ENCODE measurements at regions not wholly inside any gene's neighbourhood (a gene's known extent, or its start where the extent isn't known, plus 50 kb on each side); places are given as distances from the start of the nearest gene placed in this dataset.

- Histone ChIP-seq H3K36me3 (ENCODE audit: low read depth) (no peaks in the 10 kb centered on the region), H3K4me3 (no peak overlapping the region), H3K27me3 (ENCODE audit: insufficient read depth, low read depth) (peaks cover 43% of the 10 kb centered on the region), H3K4me2 (no peak overlapping the region), H3K27ac (no peak overlapping the region), H2AFZ (no peak overlapping the region), H3F3A (ENCODE audit: insufficient read depth, low read depth) (no peaks in the 10 kb centered on the region), H3K9me2 (ENCODE audit: insufficient read depth) (no peaks in the 10 kb centered on the region), H3K4me1 (replicated peaks; ENCODE audit: insufficient read depth) (no peaks in the 10 kb centered on the region), H3K79me2 (ENCODE audit: low read depth) (no peaks in the 10 kb centered on the region), H3K9me3 (ENCODE audit: insufficient read depth, low read depth) (peaks cover 4% of the 10 kb centered on the region; the same call in 1 of the 2 replicates), H4K20me1 (ENCODE audit: insufficient read depth) (no peaks in the 10 kb centered on the region)
- no TSS peak for BruUV-seq (replicated peaks)
- CTCF ChIA-PET = no interaction called here
- no peak for TF ChIP-seq EZH2 (IDR thresholded peaks at IDR 0.05; ENCODE audit: low read depth)
- TF ChIP-seq CTCF (conservative IDR thresholded peaks at IDR 0.05) = no peak
- DNase-seq = no peak
- POLR2A ChIA-PET (ENCODE audit: unreplicated experiment) = no interaction called here
- intact Hi-C loops (cut with micrococcal nuclease; ENCODE audit: unreplicated experiment) = no loop called here
Observed at GRCh38 chr17:77875051-77875780, 83.3 kb upstream of the TNRC6C start.

GRCh38 chr17:77875881-77876509, 82.5 kb upstream of the TNRC6C start:
- Histone ChIP-seq H3K27me3 (ENCODE audit: insufficient read depth, low read depth) (peaks cover 41% of the 10 kb centered on the region), H3K4me1 (replicated peaks; ENCODE audit: insufficient read depth) (no peaks in the 10 kb centered on the region), H3K4me2 (no peak overlapping the region), H3F3A (ENCODE audit: insufficient read depth, low read depth) (no peaks in the 10 kb centered on the region), H3K27ac (no peak overlapping the region), H3K9me3 (ENCODE audit: insufficient read depth, low read depth) (peaks cover 4% of the 10 kb centered on the region; the same call in 1 of the 2 replicates), H3K4me3 (no peak overlapping the region), H4K20me1 (ENCODE audit: insufficient read depth) (no peaks in the 10 kb centered on the region), H3K9me2 (ENCODE audit: insufficient read depth) (no peaks in the 10 kb centered on the region), H3K36me3 (ENCODE audit: low read depth) (no peaks in the 10 kb centered on the region), H2AFZ (no peak overlapping the region), H3K79me2 (ENCODE audit: low read depth) (no peaks in the 10 kb centered on the region)
- no peak for DNase-seq
- BruUV-seq (replicated peaks) = no TSS peak
- intact Hi-C loops (cut with micrococcal nuclease; ENCODE audit: unreplicated experiment) = no loop called here
- CTCF ChIA-PET = no interaction called here
- TF ChIP-seq EZH2 (IDR thresholded peaks at IDR 0.05; ENCODE audit: low read depth) = no peak
- POLR2A ChIA-PET (ENCODE audit: unreplicated experiment) = no interaction called here

GRCh38 chr17:77877036-77877435, 81.5 kb upstream of the TNRC6C start:
- CTCF ChIA-PET = no interaction called here
- BruUV-seq (replicated peaks) = no TSS peak
- POLR2A ChIA-PET (ENCODE audit: unreplicated experiment) = no interaction called here

More at GRCh38 chr17:77877036-77877435, 81.5 kb upstream of the TNRC6C start:
- Histone ChIP-seq H3F3A (ENCODE audit: insufficient read depth, low read depth) (no peaks in the 10 kb centered on the region), H3K27me3 (ENCODE audit: insufficient read depth, low read depth) (peaks cover 37% of the 10 kb centered on the region), H3K4me3 (no peak overlapping the region), H3K9me2 (ENCODE audit: insufficient read depth) (no peaks in the 10 kb centered on the region), H3K27ac (no peak overlapping the region), H3K4me1 (replicated peaks; ENCODE audit: insufficient read depth) (no peaks in the 10 kb centered on the region), H3K9me3 (ENCODE audit: insufficient read depth, low read depth) (peaks cover 4% of the 10 kb centered on the region; the same call in 1 of the 2 replicates), H3K79me2 (ENCODE audit: low read depth) (no peaks in the 10 kb centered on the region), H3K4me2 (no peak overlapping the region), H3K36me3 (ENCODE audit: low read depth) (no peaks in the 10 kb centered on the region), H2AFZ (no peak overlapping the region), H4K20me1 (ENCODE audit: insufficient read depth) (no peaks in the 10 kb centered on the region)
- DNase-seq = no peak
- intact Hi-C loops (cut with micrococcal nuclease; ENCODE audit: unreplicated experiment) = no loop called here
- TF ChIP-seq EZH2 (IDR thresholded peaks at IDR 0.05; ENCODE audit: low read depth) (no peak), CTCF (conservative IDR thresholded peaks at IDR 0.05) (no peak)
